Renal cortex interstitium (tissue), 11 donors: ENCODE measurements at regions not wholly inside any gene's neighbourhood (a gene's known extent, or its start where the extent isn't known, plus 50 kb on each side); places are given as distances from the start of the nearest gene placed in this dataset.

Experiments
- DNase-seq, 11 donors: peaks; one replicate each; pipeline ENCODE4 v3.0.0-alpha.2; 2013; ENCODE audit warnings: low read depth in 9 of 11, low spot score in 4 of 11; ENCODE audit errors: extremely low read depth in 1 of 11

DNA sequence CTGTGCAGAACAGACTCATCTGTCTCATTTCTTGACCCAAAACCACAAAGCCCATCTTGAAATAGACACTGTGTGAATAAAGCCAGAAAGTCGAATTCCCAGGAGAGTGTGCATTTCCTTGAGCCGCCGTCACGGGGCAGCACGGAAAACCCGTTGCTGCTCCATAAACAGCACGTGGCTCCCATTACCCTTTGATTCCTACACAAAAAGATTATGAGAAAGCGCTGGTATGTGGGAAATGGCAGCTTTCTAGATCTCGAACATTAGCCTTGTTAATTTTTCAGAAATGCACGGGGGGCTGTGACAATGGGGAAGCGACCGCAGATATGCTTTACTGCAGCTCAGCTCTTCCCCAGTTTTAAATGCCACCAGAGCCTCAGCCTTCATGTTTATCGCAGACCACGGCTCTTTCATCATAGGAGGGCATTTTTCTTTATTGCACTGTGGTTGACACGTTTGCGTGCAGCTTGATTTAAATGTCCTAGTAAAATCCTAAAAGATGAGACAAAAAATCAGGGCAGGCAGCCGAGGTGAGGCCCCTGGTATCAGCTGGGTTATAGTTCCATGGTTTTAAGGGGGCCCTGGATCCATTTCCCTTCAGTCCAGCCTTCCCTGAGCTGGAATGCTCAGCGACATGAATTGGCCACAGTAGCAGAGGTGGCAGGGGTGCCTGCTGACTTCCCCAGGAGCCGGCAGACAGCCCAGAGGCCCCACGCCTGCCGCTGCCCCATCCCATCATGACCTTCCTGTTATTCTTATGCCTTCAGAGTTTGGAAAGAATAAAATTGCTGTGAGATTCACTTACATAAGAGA lies 249.3 kb downstream of the NDUFA10 start:
- DNase-seq: no peak

DNA sequence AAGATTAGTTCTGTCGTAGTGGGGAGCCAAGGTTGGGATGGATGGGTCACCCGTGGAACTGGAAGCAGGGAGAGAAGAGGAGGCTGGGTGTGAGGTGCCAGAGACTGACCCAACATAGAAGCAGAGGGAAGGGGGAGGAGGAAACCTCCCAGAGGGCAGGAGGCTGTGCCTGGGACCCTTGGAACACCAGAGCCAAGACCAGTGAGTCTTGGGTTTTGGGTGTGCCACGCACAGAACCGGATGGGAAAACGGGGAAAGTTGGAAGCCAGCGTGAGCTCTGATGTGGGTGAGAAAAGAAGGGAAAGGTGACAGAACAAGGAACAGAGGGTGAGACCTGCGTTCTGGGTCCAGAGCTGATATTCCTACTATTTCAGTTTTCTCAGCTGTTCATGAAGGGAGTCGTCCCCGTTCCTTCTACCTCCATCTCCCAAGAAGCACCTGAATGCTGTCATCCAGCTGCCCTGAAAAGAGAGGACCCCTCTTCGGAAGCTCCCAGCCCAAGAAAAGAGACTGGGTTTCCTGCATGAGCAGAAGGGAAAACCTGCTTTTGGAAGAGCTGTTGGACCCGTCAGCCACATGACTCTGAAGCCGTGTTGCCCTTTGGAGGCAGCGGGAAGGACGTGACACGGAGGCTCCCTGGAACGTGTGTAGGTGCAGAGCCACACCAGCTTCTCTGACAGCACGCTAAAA lies 250.1 kb downstream of the NDUFA10 start:
- DNase-seq: no peak

DNA sequence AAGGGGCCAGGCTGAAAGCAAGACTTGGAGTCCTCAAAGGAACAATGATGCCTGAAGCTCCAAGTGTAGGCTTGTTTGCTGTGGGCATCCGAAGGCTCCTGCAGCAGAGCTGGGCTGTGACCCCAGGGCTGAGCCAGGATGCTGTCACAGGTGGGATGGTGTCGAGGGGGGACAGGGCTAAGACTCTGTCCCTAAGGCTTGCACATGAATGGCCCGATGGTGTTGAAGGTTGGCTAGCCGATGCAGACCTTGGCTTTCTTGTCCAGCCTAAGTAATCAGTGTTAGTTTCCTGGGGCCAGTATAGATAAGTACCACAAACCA lies 251.0 kb downstream of the NDUFA10 start:
- no peak for DNase-seq

GRCh38 chr2:239773228-239774141 lies 251.7 kb downstream of the NDUFA10 start:
- no peak for DNase-seq

- no peak for DNase-seq
Measured at GRCh38 chr2:239772721-239773120, 252.4 kb downstream of the NDUFA10 start.

- DNase-seq: peak in 2 of 11 donors; percentile 57 to 71
Measured at GRCh38 chr2:239770246-239770639, 254.9 kb downstream of the NDUFA10 start.

GRCh38 chr2:239769554-239770245 lies 255.4 kb downstream of the NDUFA10 start:
- peak in 6 of 11 donors; percentile 40 to 78 (median 66) for DNase-seq

DNA sequence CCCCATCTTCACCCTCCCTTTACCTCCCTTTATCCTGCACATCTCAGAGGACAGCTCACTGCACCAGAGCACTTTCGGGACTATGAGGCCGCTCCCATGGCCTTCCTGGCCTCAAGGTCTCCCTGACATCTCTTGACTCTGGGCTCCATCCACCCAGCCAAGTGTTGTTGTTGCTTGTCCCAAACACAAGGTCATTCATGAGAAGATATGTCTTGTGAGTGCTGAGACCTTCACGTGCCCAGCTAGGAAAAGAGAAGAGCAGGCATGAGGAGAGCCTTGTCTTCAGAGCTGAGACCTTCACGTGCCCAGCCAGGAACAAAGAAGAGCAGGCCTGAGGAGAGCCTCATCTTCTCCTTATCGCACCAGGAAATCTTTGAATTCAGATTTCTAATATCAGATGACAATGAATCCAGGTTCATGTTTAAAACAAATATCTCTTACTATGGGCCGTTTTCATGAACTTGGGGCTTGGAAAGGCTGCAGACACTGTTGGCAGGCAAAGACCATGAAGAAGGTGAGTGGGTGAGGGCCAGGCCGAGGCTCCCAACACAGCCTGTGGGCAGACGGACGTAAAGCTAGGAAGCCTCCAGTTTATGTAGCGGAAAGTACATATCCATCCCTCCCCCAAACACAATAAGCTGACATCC lies 256.1 kb downstream of the NDUFA10 start:
- DNase-seq: peak in 1 of 11 donors; percentile 72

GRCh38 chr2:239768031-239768790 lies 256.9 kb downstream of the NDUFA10 start:
- DNase-seq: no peak

- no peak for DNase-seq
Measured at GRCh38 chr2:239767021-239767905, 257.9 kb downstream of the NDUFA10 start.

DNA sequence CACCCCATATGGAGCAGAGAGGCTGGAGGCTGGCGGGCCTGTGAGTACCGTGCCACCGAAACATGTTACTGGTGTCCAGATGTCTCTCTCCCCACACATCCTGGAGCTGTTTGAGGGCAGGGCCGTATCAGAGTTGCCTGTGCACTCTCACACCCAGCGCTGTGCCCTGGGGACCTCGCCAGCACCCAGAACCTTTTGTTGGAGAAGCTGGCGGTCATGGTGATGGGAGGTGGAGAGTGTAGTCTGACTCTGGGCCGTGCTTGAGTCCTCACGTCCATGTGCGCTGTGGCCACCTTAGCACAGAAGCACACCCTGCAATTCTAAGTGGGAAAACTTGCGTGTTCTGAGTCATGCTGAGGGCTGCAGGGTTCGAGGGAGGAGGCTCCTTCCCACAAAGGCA lies 259.2 kb downstream of the NDUFA10 start:
- DNase-seq: no peak

DNA sequence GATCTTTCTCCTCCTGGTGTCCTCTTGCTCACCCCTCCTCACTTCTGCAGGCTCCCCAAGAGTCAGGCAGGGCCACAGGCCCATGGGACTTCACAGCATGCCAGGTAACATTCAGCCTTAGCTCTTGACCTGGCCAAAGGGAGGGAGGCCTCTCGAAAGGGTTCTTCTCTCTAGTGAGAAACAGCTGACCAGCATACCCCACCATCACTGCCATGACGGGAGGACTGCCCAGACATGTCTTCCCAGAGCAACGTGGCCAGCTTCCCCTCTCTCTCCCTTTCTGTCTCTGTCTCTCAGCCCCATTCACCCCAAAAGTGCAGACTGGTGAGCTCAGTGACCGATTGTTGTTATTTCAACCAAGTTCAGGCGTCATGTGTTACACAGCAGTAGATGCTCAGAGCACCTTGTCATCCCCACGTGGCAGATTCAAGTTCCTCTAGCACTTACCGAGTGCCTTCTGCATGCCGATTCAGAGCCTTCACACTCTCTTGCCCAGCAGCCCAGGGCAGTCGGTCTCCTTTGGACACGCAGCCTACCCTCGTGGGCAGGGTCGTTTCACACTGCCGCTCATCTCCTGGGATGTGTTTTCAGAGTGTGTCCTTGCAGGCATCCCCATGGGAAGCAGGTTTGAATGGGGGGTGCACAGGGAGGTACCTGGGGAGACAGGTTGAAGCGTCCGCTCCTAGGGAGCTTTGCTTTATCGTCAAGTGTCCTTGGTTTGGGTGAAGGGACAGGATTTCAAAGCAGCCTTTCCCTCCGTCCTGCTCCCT lies 259.9 kb downstream of the NDUFA10 start:
- DNase-seq: no peak

DNA sequence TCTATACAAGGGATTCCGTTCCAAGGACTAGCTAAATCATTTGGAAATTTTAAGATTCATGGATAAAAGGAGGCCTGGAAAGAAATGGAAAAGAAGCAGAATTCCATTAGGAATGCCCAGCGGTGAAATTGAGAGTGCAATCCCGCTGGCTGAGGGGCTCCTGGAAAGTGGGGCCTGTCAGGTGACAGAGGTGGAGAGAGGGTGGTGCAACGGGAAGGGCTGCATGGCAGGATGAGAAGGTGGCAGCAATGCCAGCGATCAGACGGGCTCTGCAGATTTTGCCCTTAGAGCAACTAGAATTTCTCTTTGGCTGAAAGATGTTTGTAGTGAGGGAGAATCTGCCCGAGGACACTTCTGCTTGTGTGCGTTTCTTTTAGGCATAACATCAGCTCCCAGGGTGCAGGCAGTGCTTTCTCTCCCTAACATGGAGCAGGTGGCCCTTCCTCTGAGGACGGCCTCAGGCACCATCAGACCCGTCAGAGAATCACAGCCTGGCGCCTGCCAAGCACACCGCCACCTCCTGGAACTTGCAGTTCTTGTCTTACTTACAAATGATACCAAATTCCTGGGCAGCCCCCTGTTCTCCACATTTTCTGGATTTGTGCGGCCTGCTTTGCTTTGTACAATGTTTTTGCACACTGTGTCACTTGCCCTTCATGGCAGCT lies 261.6 kb downstream of the NDUFA10 start:
- DNase-seq: no peak

- DNase-seq: no peak
Measured at GRCh38 chr2:239762655-239763269, 262.4 kb downstream of the NDUFA10 start.

DNA sequence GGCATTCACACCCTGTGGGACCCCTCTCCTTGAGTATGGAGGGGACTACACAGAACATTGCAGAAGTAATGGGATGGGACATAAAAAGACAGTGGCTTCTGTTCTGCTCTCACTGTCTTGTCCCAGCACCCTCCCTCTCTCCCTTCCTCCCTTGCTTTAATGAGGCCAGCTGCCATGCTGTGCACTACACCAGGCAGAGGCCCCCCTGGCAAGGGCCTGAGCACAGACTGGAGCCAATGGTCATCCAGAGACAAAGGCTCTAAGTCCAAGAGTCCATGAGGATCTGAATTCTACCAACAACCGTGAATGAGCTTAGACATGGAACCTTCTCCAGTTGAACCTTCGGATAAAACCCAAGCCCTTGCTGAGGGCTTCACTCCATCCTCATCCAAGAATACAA lies 263.0 kb downstream of the NDUFA10 start:
- DNase-seq: no peak
